ENCODE measurements at regions not wholly inside any gene's neighbourhood (a gene's known extent, or its start where the extent isn't known, plus 50 kb on each side); places are given as distances from the start of the nearest gene placed in this dataset.

GRCh38 chr14:94977016-94977415 is 180.3 kb downstream of the DICER1 start:
- Histone ChIP-seq H2BK12ac (ENCODE audit: insufficient read length, low read depth, low read length) (no peak overlapping the region), H3K14ac (ENCODE audit: insufficient read depth, low read length) (no peak overlapping the region), H3K56ac (ENCODE audit: insufficient read length, low read depth, low read length) (no peak overlapping the region), H3K79me1 (ENCODE audit: insufficient read depth, low read depth, low read length, poor library complexity, severe bottlenecking) (no peaks in the 10 kb centered on the region), H3K23me2 (ENCODE audit: insufficient read length, low read depth, low read length, poor library complexity, severe bottlenecking) (no peaks in the 10 kb centered on the region), H4K91ac (ENCODE audit: insufficient read length, low read depth, low read length) (no peak overlapping the region), H3K18ac (ENCODE audit: insufficient read length, low read depth, low read length) (no peak overlapping the region), H3T11ph (ENCODE audit: low read length) (no peak overlapping the region), H3K4ac (ENCODE audit: low read depth, low read length) (no peak overlapping the region), H4K20me1 (ENCODE audit: control insufficient read depth, insufficient read depth, insufficient read length) (no peaks in the 10 kb centered on the region), H2AFZ (ENCODE audit: low read length) (no peak overlapping the region), H3K27ac (ENCODE audit: insufficient read length, low read depth, low read length) (no peak overlapping the region), H2BK120ac (ENCODE audit: low read depth, low read length, poor library complexity, severe bottlenecking) (no peak overlapping the region), H3K23ac (ENCODE audit: insufficient read length, low read depth, low read length) (no peak overlapping the region), H3K79me2 (ENCODE audit: insufficient read depth, low read length) (no peaks in the 10 kb centered on the region), H2BK20ac (ENCODE audit: low read depth, low read length, poor library complexity, severe bottlenecking) (no peak overlapping the region), H2AK5ac (ENCODE audit: insufficient read length, low read length) (no peak overlapping the region), H3K4me2 (ENCODE audit: insufficient read depth, insufficient read length, low read length) (no peak overlapping the region), H2BK5ac (ENCODE audit: insufficient read length, low read length) (no peak overlapping the region), H4K5ac (ENCODE audit: insufficient read length, low read depth, low read length) (no peak overlapping the region), H2BK15ac (ENCODE audit: low read depth, low read length) (no peak overlapping the region), H3K9ac (ENCODE audit: extremely low read depth, insufficient read length, low read length) (no peak overlapping the region), H4K8ac (replicated peaks; ENCODE audit: insufficient read length, low read depth, low read length) (no peak overlapping the region), H3K4me1 (ENCODE audit: insufficient read depth, low read length) (no peaks in the 10 kb centered on the region), H3K9me3 (ENCODE audit: control insufficient read depth, low read depth, low read length) (no peaks in the 10 kb centered on the region), H3K27me3 (ENCODE audit: insufficient read depth, low read length) (no peaks in the 10 kb centered on the region)
- WGBS (ENCODE audit: extremely low coverage, insufficient read length, low lambda C conversion rate): no CpG with 5 or more reads among the region's 2 CpGs
- Mint-ChIP-seq H3K9me3 (no peaks in the 10 kb centered on the region), H3K4me3 (no peak overlapping the region), H3K27me3 (ENCODE audit: low read depth) (no peaks in the 10 kb centered on the region; the same call in none of the 2 replicates), H3K36me3 (ENCODE audit: insufficient read depth in 1 of 3, low read depth in 3 of 3) (no peaks in the 10 kb centered on the region), H3K27ac (no peak overlapping the region), H3K4me1 (peaks cover 6 to 7% of the 10 kb centered on the region in 2 experiments)
- no peak for TF ChIP-seq CTCF (conservative IDR thresholded peaks at IDR 0.05)
- DNase-seq: no peak

Data from H9 (cell line).